ENCODE measurements at regions not wholly inside any gene's neighbourhood (a gene's known extent, or its start where the extent isn't known, plus 50 kb on each side); places are given as distances from the start of the nearest gene placed in this dataset.

GRCh38 chr20:48208176-48208575 is 422.9 kb upstream of the SULF2 start:
- no peak for TF ChIP-seq CTCF (IDR thresholded peaks at IDR 0.05; ENCODE audit: low read depth, low read length)
- H3K4me3 ChIP-seq (ENCODE audit: low read depth, low read length) = no peak overlapping the region
- in situ Hi-C loops (cut with HindIII; ENCODE audit: low sequenced_read_pairs) = no loop called here
- no peak for DNase-seq (ENCODE audit: low read depth, low spot score)

DNA sequence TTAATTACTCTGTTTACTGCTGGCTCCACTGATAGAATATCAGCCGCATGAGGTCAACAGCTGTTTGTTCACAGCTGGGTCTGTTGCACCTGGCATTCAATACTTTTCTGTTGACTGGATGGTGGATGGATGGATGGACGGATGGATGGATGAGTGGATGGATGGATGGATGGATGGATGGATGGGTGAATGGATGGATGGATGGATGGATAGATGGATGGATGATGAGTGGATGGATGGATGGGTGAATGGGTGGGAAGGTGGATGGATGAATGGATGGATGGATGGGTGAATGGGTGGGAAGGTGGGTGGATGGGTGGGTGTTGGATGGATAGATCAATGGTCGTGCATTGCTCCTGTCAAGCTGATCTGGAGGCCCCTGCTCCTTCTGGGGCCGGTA is 422.2 kb upstream of the SULF2 start:
- no peak for DNase-seq (ENCODE audit: low read depth, low spot score)
- H3K4me3 ChIP-seq (ENCODE audit: low read depth, low read length) = no peak overlapping the region
- TF ChIP-seq CTCF (IDR thresholded peaks at IDR 0.05; ENCODE audit: low read depth, low read length) = no peak
- in situ Hi-C loops (cut with HindIII; ENCODE audit: low sequenced_read_pairs) = no loop called here

- in situ Hi-C loops (cut with HindIII; ENCODE audit: low sequenced_read_pairs) = no loop called here
- DNase-seq (ENCODE audit: low read depth, low spot score) = no peak
- no peak overlapping the region for H3K4me3 ChIP-seq (ENCODE audit: low read depth, low read length)
- no peak for TF ChIP-seq CTCF (IDR thresholded peaks at IDR 0.05; ENCODE audit: low read depth, low read length)
Measured at GRCh38 chr20:48205786-48206185, 420.5 kb upstream of the SULF2 start.

DNA sequence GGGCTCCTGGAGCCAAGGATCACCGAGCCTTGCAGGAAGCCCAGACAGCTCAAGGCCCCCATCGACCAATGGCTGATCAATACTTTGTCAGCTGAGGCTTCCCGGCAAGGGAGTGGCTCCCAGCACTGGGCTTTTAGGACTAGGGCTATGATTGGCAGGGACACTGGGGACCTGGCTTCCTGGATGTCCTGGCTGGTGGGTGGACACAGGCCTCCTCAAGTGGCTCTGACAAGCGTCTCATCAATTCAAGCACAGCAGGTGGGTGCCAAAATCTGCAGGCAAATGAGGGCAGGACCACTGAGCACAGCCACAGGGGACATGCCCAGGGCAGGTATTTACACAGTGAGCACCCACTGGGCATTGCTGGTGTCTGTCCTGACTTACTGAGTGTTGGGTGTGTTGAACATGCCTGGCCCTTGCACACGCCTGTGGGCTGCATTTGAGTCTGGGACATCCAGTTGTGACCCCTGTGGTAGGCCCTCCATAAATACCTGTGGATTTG is 420.1 kb upstream of the SULF2 start:
- in situ Hi-C loops (cut with HindIII; ENCODE audit: low sequenced_read_pairs) = no loop called here
- TF ChIP-seq CTCF (IDR thresholded peaks at IDR 0.05; ENCODE audit: low read depth, low read length) = no peak
- no peak overlapping the region for H3K4me3 ChIP-seq (ENCODE audit: low read depth, low read length)
- no peak for DNase-seq (ENCODE audit: low read depth, low spot score)

GRCh38 chr20:48204499-48204898 is 419.2 kb upstream of the SULF2 start:
- DNase-seq (ENCODE audit: low read depth, low spot score) = no peak
- TF ChIP-seq CTCF (IDR thresholded peaks at IDR 0.05; ENCODE audit: low read depth, low read length) = no peak
- no peak overlapping the region for H3K4me3 ChIP-seq (ENCODE audit: low read depth, low read length)
- in situ Hi-C loops (cut with HindIII; ENCODE audit: low sequenced_read_pairs) = no loop called here

DNA sequence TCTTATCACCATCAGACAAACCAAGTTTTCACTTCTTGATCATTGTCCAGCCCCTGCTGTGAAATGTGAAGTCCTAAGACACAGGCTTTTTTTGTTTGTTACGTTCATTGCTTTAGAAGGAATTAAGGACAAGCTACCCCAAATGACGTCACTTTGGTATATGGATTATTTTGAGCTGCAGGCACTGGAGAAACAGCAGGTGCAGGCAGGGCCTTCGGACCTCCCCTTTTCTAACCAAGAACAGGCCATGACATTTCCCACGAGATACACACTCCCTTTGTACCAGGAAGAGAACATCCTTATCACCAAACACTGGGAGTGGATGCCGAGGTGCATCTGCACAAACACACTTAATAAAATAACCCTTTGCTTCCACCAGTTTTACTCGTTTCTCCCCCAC is 418.0 kb upstream of the SULF2 start:
- TF ChIP-seq CTCF (IDR thresholded peaks at IDR 0.05; ENCODE audit: low read depth, low read length) = no peak
- in situ Hi-C loops (cut with HindIII; ENCODE audit: low sequenced_read_pairs) = no loop called here
- no peak for DNase-seq (ENCODE audit: low read depth, low spot score)
- no peak overlapping the region for H3K4me3 ChIP-seq (ENCODE audit: low read depth, low read length)
